WTC11 (cell line): ENCODE measurements at regions not wholly inside any gene's neighbourhood (a gene's known extent, or its start where the extent isn't known, plus 50 kb on each side); places are given as distances from the start of the nearest gene placed in this dataset.

Experiments
- E2F5 ChIP-seq: sonication (generic); formaldehyde crosslinking; IDR thresholded peaks from 2 replicates; pipeline ENCODE4 v1.8.1; 2022; ENCODE audit warnings: mild to moderate bottlenecking, moderate library complexity, missing genetic modification reagents
- ETV6 ChIP-seq: sonication (generic); formaldehyde crosslinking; IDR thresholded peaks from 2 replicates; pipeline ENCODE4 v1.8.1; 2022; ENCODE audit warnings: mild to moderate bottlenecking, missing genetic modification reagents
- FOXJ3 ChIP-seq: sonication (generic); formaldehyde crosslinking; IDR thresholded peaks from 2 replicates; pipeline ENCODE4 v1.9.0; 2021; ENCODE audit warnings: missing genetic modification reagents, mild to moderate bottlenecking, borderline replicate concordance
- JAZF1 ChIP-seq: fragments of 250-450 bp; sonication (Bioruptor Pico); IDR thresholded peaks from 2 replicates; pipeline ENCODE4 v1.9.0; 2021; ENCODE audit warnings: moderate library complexity, mild to moderate bottlenecking, inconsistent platforms
- NFE2L1 ChIP-seq: sonication (generic); formaldehyde crosslinking; IDR thresholded peaks from 2 replicates; pipeline ENCODE4 v1.8.1; 2023; ENCODE audit warnings: missing genetic modification reagents
- TP53 ChIP-seq: sonication (generic); formaldehyde crosslinking; IDR thresholded peaks from 2 replicates; pipeline ENCODE4 v1.8.1; 2023; ENCODE audit warnings: mild to moderate bottlenecking, missing genetic modification reagents
- ZNF138 ChIP-seq: sonication (generic); formaldehyde crosslinking; conservative IDR thresholded peaks from 2 replicates; pipeline ENCODE4 v1.8.1; 2022; ENCODE audit warnings: mild to moderate bottlenecking, moderate library complexity, missing genetic modification reagents
- TF ChIP-seq, protein P1 (sequence below): fragments of 200-600 bp; IDR thresholded peaks from 2 replicates; pipeline ENCODE4 v1.8.0; 2022; ENCODE audit warnings: antibody characterized with exemption
- TF ChIP-seq, protein P2 (sequence below): sonication (generic); formaldehyde crosslinking; IDR thresholded peaks from 2 replicates; pipeline ENCODE4 v1.8.1; 2023; ENCODE audit warnings: mild to moderate bottlenecking, moderate library complexity, missing genetic modification reagents

- TF ChIP-seq TP53 (CRISPR knock-in tag), result no peak
- no peak for TF ChIP-seq JAZF1
- TF ChIP-seq FOXJ3 (CRISPR knock-in tag), result no peak
- TF ChIP-seq, protein P1, sequence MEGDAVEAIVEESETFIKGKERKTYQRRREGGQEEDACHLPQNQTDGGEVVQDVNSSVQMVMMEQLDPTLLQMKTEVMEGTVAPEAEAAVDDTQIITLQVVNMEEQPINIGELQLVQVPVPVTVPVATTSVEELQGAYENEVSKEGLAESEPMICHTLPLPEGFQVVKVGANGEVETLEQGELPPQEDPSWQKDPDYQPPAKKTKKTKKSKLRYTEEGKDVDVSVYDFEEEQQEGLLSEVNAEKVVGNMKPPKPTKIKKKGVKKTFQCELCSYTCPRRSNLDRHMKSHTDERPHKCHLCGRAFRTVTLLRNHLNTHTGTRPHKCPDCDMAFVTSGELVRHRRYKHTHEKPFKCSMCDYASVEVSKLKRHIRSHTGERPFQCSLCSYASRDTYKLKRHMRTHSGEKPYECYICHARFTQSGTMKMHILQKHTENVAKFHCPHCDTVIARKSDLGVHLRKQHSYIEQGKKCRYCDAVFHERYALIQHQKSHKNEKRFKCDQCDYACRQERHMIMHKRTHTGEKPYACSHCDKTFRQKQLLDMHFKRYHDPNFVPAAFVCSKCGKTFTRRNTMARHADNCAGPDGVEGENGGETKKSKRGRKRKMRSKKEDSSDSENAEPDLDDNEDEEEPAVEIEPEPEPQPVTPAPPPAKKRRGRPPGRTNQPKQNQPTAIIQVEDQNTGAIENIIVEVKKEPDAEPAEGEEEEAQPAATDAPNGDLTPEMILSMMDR, result no peak
- TF ChIP-seq E2F5, result no peak
- no peak for TF ChIP-seq ETV6 (CRISPR knock-in tag)
- no peak for TF ChIP-seq NFE2L1
- TF ChIP-seq, protein P2, sequence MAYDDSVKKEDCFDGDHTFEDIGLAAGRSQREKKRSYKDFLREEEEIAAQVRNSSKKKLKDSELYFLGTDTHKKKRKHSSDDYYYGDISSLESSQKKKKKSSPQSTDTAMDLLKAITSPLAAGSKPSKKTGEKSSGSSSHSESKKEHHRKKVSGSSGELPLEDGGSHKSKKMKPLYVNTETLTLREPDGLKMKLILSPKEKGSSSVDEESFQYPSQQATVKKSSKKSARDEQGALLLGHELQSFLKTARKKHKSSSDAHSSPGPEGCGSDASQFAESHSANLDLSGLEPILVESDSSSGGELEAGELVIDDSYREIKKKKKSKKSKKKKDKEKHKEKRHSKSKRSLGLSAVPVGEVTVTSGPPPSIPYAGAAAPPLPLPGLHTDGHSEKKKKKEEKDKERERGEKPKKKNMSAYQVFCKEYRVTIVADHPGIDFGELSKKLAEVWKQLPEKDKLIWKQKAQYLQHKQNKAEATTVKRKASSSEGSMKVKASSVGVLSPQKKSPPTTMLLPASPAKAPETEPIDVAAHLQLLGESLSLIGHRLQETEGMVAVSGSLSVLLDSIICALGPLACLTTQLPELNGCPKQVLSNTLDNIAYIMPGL (CRISPR knock-in tag), result no peak
- TF ChIP-seq ZNF138, result no peak
These were observed 78.8 kb upstream of the TNFAIP3 start for GRCh38 chr6:137788248-137788647.
